ENCODE measurements at regions not wholly inside any gene's neighbourhood (a gene's known extent, or its start where the extent isn't known, plus 50 kb on each side); places are given as distances from the start of the nearest gene placed in this dataset.

- Mint-ChIP-seq H3K4me3 (no peak overlapping the region), H3K27ac (0 out of 2 replicates have a peak overlapping the region, but pooled peaks have one; percentile 15), H3K36me3 (no peaks in the 10 kb centered on the region; the same call in 1 of the 2 replicates), H3K4me1 (peaks cover 49% of the 10 kb centered on the region), H3K9me3 (peaks cover 3% of the 10 kb centered on the region), H3K27me3 (ENCODE audit: low read depth) (no peaks in the 10 kb centered on the region)
- ATAC-seq (no peak), DNase-seq (ENCODE audit: low spot score) (no peak)
- POLR2A ChIA-PET, result no interaction called here
- TF ChIP-seq ERG (CRISPR knock-in tag; IDR thresholded peaks at IDR 0.05) (no peak), GABPB1 (CRISPR knock-in tag; IDR thresholded peaks at IDR 0.05) (no peak), TP53 (CRISPR knock-in tag; IDR thresholded peaks at IDR 0.05) (no peak)
- TF ChIP-seq, protein P1, sequence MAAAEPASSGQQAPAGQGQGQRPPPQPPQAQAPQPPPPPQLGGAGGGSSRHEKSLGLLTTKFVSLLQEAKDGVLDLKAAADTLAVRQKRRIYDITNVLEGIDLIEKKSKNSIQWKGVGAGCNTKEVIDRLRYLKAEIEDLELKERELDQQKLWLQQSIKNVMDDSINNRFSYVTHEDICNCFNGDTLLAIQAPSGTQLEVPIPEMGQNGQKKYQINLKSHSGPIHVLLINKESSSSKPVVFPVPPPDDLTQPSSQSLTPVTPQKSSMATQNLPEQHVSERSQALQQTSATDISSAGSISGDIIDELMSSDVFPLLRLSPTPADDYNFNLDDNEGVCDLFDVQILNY (CRISPR knock-in tag; IDR thresholded peaks at IDR 0.05), result no peak
- TF ChIP-seq, protein P2, sequence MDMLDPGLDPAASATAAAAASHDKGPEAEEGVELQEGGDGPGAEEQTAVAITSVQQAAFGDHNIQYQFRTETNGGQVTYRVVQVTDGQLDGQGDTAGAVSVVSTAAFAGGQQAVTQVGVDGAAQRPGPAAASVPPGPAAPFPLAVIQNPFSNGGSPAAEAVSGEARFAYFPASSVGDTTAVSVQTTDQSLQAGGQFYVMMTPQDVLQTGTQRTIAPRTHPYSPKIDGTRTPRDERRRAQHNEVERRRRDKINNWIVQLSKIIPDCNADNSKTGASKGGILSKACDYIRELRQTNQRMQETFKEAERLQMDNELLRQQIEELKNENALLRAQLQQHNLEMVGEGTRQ (CRISPR knock-in tag; IDR thresholded peaks at IDR 0.05), result no peak
- TF ChIP-seq, protein P3, sequence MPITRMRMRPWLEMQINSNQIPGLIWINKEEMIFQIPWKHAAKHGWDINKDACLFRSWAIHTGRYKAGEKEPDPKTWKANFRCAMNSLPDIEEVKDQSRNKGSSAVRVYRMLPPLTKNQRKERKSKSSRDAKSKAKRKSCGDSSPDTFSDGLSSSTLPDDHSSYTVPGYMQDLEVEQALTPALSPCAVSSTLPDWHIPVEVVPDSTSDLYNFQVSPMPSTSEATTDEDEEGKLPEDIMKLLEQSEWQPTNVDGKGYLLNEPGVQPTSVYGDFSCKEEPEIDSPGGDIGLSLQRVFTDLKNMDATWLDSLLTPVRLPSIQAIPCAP (CRISPR knock-in tag; IDR thresholded peaks at IDR 0.05), result no peak
- TF ChIP-seq, protein P4, sequence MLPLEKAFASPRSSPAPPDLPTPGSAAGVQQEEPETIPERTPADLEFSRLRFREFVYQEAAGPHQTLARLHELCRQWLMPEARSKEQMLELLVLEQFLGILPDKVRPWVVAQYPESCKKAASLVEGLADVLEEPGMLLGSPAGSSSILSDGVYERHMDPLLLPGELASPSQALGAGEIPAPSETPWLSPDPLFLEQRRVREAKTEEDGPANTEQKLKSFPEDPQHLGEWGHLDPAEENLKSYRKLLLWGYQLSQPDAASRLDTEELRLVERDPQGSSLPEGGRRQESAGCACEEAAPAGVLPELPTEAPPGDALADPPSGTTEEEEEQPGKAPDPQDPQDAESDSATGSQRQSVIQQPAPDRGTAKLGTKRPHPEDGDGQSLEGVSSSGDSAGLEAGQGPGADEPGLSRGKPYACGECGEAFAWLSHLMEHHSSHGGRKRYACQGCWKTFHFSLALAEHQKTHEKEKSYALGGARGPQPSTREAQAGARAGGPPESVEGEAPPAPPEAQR (CRISPR knock-in tag; IDR thresholded peaks at IDR 0.05), result no peak
- CTCF ChIA-PET, result no interaction called here
These were observed 60.4 kb downstream of the SLITRK6 start for GRCh38 chr13:85738696-85739320.

DNA sequence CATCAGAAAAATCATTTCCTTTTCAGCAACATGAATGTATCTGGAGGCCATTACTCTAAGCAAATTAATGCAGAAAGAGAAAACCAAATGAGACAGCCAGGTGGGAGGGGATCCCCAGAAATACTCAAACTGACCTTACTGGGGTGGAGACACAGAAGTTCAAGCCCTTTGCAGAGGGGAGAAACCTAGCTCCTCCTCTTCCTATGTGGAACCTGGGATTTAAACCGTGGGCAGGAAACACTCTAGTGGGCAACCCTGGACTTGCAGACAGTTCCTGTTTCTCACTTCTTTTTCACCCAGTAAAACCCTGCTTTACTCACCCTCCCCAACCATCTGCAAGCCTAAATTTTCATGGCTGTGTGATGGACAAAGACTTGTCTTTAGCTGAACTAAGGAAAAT, 61.3 kb downstream of the SLITRK6 start:
- ChIA-PET POLR2A (no interaction called here), CTCF (no interaction called here)
- ATAC-seq (peak; percentile 62), DNase-seq (ENCODE audit: low spot score) (no peak)
- Mint-ChIP-seq H3K4me1 (peaks cover 42% of the 10 kb centered on the region), H3K9me3 (peaks cover 3% of the 10 kb centered on the region), H3K36me3 (no peaks in the 10 kb centered on the region), H3K27me3 (ENCODE audit: low read depth) (no peaks in the 10 kb centered on the region), H3K27ac (no peak overlapping the region), H3K4me3 (no peak overlapping the region)
- TF ChIP-seq, protein P5, sequence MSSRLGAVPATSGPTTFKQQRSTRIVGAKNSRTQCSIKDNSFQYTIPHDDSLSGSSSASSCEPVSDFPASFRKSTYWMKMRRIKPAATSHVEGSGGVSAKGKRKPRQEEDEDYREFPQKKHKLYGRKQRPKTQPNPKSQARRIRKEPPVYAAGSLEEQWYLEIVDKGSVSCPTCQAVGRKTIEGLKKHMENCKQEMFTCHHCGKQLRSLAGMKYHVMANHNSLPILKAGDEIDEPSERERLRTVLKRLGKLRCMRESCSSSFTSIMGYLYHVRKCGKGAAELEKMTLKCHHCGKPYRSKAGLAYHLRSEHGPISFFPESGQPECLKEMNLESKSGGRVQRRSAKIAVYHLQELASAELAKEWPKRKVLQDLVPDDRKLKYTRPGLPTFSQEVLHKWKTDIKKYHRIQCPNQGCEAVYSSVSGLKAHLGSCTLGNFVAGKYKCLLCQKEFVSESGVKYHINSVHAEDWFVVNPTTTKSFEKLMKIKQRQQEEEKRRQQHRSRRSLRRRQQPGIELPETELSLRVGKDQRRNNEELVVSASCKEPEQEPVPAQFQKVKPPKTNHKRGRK (CRISPR knock-in tag; IDR thresholded peaks at IDR 0.05; ENCODE audit: borderline replicate concordance), result no peak
- TF ChIP-seq ELF4 (CRISPR knock-in tag; IDR thresholded peaks at IDR 0.05; ENCODE audit: low read depth) (no peak), SMAD4 (CRISPR knock-in tag; IDR thresholded peaks at IDR 0.05) (no peak), RELA (CRISPR knock-in tag; IDR thresholded peaks at IDR 0.05; ENCODE audit: borderline replicate concordance) (no peak), JAZF1 (CRISPR knock-in tag; IDR thresholded peaks at IDR 0.05) (no peak), SMAD3 (CRISPR knock-in tag; IDR thresholded peaks at IDR 0.05; ENCODE audit: borderline replicate concordance) (no peak), EMX1 (CRISPR knock-in tag; IDR thresholded peaks at IDR 0.05) (no peak), CBFB (CRISPR knock-in tag; IDR thresholded peaks at IDR 0.05; ENCODE audit: low read depth) (no peak), TP53 (CRISPR knock-in tag; IDR thresholded peaks at IDR 0.05) (no peak), JUN (CRISPR knock-in tag; IDR thresholded peaks at IDR 0.05) (no peak), HMGA2 (CRISPR knock-in tag; IDR thresholded peaks at IDR 0.05) (no peak), NFATC4 (CRISPR knock-in tag; IDR thresholded peaks at IDR 0.05) (no peak), ZNF396 (CRISPR knock-in tag; IDR thresholded peaks at IDR 0.05; ENCODE audit: borderline replicate concordance) (no peak), OVOL2 (CRISPR knock-in tag; IDR thresholded peaks at IDR 0.05; ENCODE audit: borderline replicate concordance) (no peak), SP1 (CRISPR knock-in tag; conservative IDR thresholded peaks at IDR 0.05) (no peak)
- TF ChIP-seq, protein P6, sequence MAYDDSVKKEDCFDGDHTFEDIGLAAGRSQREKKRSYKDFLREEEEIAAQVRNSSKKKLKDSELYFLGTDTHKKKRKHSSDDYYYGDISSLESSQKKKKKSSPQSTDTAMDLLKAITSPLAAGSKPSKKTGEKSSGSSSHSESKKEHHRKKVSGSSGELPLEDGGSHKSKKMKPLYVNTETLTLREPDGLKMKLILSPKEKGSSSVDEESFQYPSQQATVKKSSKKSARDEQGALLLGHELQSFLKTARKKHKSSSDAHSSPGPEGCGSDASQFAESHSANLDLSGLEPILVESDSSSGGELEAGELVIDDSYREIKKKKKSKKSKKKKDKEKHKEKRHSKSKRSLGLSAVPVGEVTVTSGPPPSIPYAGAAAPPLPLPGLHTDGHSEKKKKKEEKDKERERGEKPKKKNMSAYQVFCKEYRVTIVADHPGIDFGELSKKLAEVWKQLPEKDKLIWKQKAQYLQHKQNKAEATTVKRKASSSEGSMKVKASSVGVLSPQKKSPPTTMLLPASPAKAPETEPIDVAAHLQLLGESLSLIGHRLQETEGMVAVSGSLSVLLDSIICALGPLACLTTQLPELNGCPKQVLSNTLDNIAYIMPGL (CRISPR knock-in tag; IDR thresholded peaks at IDR 0.05), result no peak
- TF ChIP-seq, protein P7, sequence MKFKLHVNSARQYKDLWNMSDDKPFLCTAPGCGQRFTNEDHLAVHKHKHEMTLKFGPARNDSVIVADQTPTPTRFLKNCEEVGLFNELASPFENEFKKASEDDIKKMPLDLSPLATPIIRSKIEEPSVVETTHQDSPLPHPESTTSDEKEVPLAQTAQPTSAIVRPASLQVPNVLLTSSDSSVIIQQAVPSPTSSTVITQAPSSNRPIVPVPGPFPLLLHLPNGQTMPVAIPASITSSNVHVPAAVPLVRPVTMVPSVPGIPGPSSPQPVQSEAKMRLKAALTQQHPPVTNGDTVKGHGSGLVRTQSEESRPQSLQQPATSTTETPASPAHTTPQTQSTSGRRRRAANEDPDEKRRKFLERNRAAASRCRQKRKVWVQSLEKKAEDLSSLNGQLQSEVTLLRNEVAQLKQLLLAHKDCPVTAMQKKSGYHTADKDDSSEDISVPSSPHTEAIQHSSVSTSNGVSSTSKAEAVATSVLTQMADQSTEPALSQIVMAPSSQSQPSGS (CRISPR knock-in tag; IDR thresholded peaks at IDR 0.05; ENCODE audit: borderline replicate concordance, low read depth), result no peak
- TF ChIP-seq, protein P1 (CRISPR knock-in tag; IDR thresholded peaks at IDR 0.05), result no peak
